Adrenal gland (tissue), 5 donors: ENCODE measurements at regions not wholly inside any gene's neighbourhood (a gene's known extent, or its start where the extent isn't known, plus 50 kb on each side); places are given as distances from the start of the nearest gene placed in this dataset.

Experiments used
- POLR2A ChIP-seq, 2 donors: fragments of 450-650 bp; IDR thresholded peaks; one replicate each; pipeline ENCODE4 v1.6.1; 2017; ENCODE audit warnings: antibody characterized with exemption in 2 of 2, mild to moderate bottlenecking in 2 of 2, moderate library complexity in 1 of 2
- TF ChIP-seq, protein P1 (sequence below), 6 experiments: fragments of 450-650 bp in 4 of 6; fragments of 200-600 bp in 2 of 6; sonication (generic) in 1 of 6; IDR thresholded peaks; 1 replicate in 5 of 6; 2 replicates in 1 of 6; pipeline versions ENCODE4 v1.5.1 to v1.8.0; 2016 to 2021; ENCODE audit warnings: antibody characterized with exemption in 6 of 6, mild to moderate bottlenecking in 2 of 6, moderate library complexity in 1 of 6
- donor health status: DM: no; HTN: no; CAD: no.

DNA sequence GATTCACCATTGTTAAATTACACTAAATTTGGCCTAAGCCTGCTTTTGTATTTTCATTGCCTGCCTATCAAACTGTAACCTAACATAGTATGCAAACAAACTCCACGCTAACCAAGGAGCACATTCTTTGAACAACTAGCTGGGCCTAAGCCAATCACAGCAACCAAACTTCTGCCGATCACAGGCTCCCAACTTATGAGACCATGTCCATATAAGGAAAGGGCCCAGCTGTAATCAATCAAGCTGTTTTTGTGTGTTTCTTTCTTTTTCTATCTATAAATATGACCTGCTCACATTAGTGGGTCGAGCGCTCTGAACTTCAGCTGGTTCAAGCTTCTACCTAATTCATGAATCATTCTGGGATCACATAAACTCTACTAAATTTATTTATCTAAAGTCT is 473.6 kb downstream of the SI start:
- TF ChIP-seq, protein P1, sequence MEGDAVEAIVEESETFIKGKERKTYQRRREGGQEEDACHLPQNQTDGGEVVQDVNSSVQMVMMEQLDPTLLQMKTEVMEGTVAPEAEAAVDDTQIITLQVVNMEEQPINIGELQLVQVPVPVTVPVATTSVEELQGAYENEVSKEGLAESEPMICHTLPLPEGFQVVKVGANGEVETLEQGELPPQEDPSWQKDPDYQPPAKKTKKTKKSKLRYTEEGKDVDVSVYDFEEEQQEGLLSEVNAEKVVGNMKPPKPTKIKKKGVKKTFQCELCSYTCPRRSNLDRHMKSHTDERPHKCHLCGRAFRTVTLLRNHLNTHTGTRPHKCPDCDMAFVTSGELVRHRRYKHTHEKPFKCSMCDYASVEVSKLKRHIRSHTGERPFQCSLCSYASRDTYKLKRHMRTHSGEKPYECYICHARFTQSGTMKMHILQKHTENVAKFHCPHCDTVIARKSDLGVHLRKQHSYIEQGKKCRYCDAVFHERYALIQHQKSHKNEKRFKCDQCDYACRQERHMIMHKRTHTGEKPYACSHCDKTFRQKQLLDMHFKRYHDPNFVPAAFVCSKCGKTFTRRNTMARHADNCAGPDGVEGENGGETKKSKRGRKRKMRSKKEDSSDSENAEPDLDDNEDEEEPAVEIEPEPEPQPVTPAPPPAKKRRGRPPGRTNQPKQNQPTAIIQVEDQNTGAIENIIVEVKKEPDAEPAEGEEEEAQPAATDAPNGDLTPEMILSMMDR (IDR thresholded peaks at IDR 0.05): no peak
- TF ChIP-seq POLR2A (IDR thresholded peaks at IDR 0.05): no peak
